ENCODE measurements at regions not wholly inside any gene's neighbourhood (a gene's known extent, or its start where the extent isn't known, plus 50 kb on each side); places are given as distances from the start of the nearest gene placed in this dataset.

DNA sequence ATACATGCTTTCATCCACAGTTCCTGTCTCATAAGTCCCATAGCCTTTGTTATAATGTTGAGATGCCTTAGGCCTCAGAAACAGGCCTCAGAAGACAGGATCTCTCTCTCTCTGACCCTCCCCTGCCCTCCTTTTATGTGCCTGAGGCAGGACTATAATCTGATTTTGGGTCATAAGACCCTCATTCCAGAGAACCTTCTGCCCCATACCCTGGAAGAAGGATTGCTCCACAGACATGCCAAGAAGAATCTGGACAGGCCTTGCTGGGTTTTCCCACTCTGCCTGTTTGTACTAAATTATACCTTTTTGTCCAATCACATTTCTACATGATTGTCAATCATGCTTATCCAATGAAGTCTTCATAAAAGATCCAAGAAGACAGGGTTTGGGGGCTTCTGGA lies 57.2 kb upstream of the MME start:
- FAIRE-seq = no peak
- H3K9me3 ChIP-seq (ENCODE audit: insufficient read depth, low read depth, low read length) = no peaks in the 10 kb centered on the region
- H3K36me3 ChIP-seq (ENCODE audit: insufficient read depth, low read length) = no peaks in the 10 kb centered on the region
- H3K27me3 ChIP-seq (ENCODE audit: insufficient read depth, low read length) = no peaks in the 10 kb centered on the region
- H3K4me3 Mint-ChIP-seq (ENCODE audit: unreplicated experiment) = no peak overlapping the region
- DNase-seq (ENCODE audit: low read depth) = no peak
- H3K27ac ChIP-seq (ENCODE audit: low read depth, low read length) = no peak overlapping the region
- H2AFZ ChIP-seq (ENCODE audit: low read depth, low read length) = no peak overlapping the region
- H3K79me2 ChIP-seq (ENCODE audit: insufficient read depth, low read length) = no peaks in the 10 kb centered on the region
- no peak overlapping the region for H3K27ac Mint-ChIP-seq (ENCODE audit: unreplicated experiment)
- H3K9me3 Mint-ChIP-seq (ENCODE audit: unreplicated experiment) = no peaks in the 10 kb centered on the region
- H4K20me1 ChIP-seq (ENCODE audit: insufficient read depth, low read length) = no peaks in the 10 kb centered on the region
- H3K4me1 ChIP-seq (ENCODE audit: insufficient read depth, low read length) = no peaks in the 10 kb centered on the region
- H3K4me2 ChIP-seq (ENCODE audit: low read length) = no peak overlapping the region
- H3K4me3 ChIP-seq (ENCODE audit: insufficient read depth, low read depth, low read length) = no peak overlapping the region
- H3K9ac ChIP-seq (ENCODE audit: low read length) = no peak overlapping the region
- no peaks in the 10 kb centered on the region for H3K27me3 Mint-ChIP-seq (ENCODE audit: low read depth, unreplicated experiment)
- peaks cover 15% of the 10 kb centered on the region for H3K4me1 Mint-ChIP-seq (ENCODE audit: low read depth, unreplicated experiment)
- no peak for TF ChIP-seq CTCF (IDR thresholded peaks at IDR 0.05; ENCODE audit: insufficient read depth, low read depth, low read length)
- TF ChIP-seq EZH2 (IDR thresholded peaks at IDR 0.05; ENCODE audit: insufficient read depth, low read length) = no peak
- no peaks in the 10 kb centered on the region for H3K36me3 Mint-ChIP-seq (ENCODE audit: low read depth, unreplicated experiment)

DNA sequence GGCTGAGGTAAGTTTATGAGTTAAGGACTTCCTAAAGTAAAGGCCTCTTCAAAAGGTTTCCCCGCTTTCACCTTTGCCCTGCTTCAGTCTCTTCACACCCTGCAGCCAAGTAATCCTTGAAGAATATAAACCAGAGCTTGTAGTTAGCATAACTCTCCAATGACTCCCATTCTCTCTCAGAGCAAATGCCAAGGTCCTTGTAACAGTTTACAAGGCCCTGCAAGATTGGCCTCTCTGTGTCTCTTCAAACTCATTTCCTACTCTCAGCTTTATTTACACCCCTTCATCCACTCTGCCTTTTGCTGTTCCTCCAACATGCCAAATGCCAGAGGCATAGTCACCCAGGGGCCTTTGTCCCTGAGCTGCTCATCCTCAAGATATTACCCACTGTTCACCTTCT lies 60.5 kb upstream of the MME start:
- no peak overlapping the region for H3K27ac Mint-ChIP-seq (ENCODE audit: unreplicated experiment)
- DNase-seq (ENCODE audit: low read depth) = no peak
- no peak overlapping the region for H3K4me3 ChIP-seq (ENCODE audit: insufficient read depth, low read depth, low read length)
- no peaks in the 10 kb centered on the region for H3K79me2 ChIP-seq (ENCODE audit: insufficient read depth, low read length)
- no peaks in the 10 kb centered on the region for H3K4me1 ChIP-seq (ENCODE audit: insufficient read depth, low read length)
- no peaks in the 10 kb centered on the region for H3K27me3 ChIP-seq (ENCODE audit: insufficient read depth, low read length)
- no peaks in the 10 kb centered on the region for H3K36me3 Mint-ChIP-seq (ENCODE audit: low read depth, unreplicated experiment)
- no peaks in the 10 kb centered on the region for H3K36me3 ChIP-seq (ENCODE audit: insufficient read depth, low read length)
- H3K9me3 ChIP-seq (ENCODE audit: insufficient read depth, low read depth, low read length) = no peaks in the 10 kb centered on the region
- no peak for FAIRE-seq
- H2AFZ ChIP-seq (ENCODE audit: low read depth, low read length) = no peak overlapping the region
- TF ChIP-seq CTCF (IDR thresholded peaks at IDR 0.05; ENCODE audit: insufficient read depth, low read depth, low read length) (no peak), EZH2 (IDR thresholded peaks at IDR 0.05; ENCODE audit: insufficient read depth, low read length) (no peak)
- H3K4me2 ChIP-seq (ENCODE audit: low read length) = no peak overlapping the region
- no peaks in the 10 kb centered on the region for H3K27me3 Mint-ChIP-seq (ENCODE audit: low read depth, unreplicated experiment)
- no peaks in the 10 kb centered on the region for H4K20me1 ChIP-seq (ENCODE audit: insufficient read depth, low read length)
- peaks cover 20% of the 10 kb centered on the region for H3K4me1 Mint-ChIP-seq (ENCODE audit: low read depth, unreplicated experiment)
- H3K4me3 Mint-ChIP-seq (ENCODE audit: unreplicated experiment) = peak overlapping the region; percentile 17
- H3K9ac ChIP-seq (ENCODE audit: low read length) = no peak overlapping the region
- H3K27ac ChIP-seq (ENCODE audit: low read depth, low read length) = no peak overlapping the region
- H3K9me3 Mint-ChIP-seq (ENCODE audit: unreplicated experiment) = no peaks in the 10 kb centered on the region

DNA sequence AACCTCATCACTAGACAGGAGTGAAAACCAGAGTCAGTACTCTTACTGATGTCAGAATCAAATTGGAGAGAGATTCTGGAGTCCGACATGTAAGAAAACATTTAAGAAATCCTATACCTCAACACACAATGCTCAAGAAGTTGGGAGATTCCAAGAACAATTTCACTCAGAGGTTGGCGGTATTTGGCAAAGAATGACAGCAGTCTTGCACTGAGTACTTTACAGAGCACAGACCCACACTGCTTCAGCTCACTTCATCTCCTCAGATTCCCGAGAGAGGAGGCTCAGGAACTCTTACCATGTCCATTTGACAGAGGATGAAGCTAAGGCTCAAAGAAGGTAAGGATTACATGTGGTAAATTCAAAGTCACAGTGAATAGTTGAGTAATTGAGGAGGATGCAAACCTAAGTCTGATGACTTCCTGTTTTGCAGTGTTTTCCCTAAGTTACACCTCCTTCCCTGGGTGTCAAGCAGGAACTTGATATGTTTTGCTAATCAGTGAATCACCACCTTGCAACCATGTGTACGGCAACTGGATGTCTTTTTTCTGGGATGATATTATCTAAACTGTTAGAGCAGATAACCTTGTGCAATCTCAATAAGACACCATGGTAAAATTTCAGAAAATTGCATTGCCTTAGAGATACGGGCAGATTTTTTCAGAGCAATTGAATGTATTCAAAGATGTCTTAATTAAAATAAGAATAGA lies 61.3 kb upstream of the MME start:
- Histone ChIP-seq H3K36me3 (ENCODE audit: insufficient read depth, low read length) (no peaks in the 10 kb centered on the region), H3K9ac (ENCODE audit: low read length) (no peak overlapping the region), H3K4me1 (ENCODE audit: insufficient read depth, low read length) (no peaks in the 10 kb centered on the region), H3K4me3 (ENCODE audit: insufficient read depth, low read depth, low read length) (no peak overlapping the region), H3K27me3 (ENCODE audit: insufficient read depth, low read length) (no peaks in the 10 kb centered on the region), H4K20me1 (ENCODE audit: insufficient read depth, low read length) (no peaks in the 10 kb centered on the region), H3K4me2 (ENCODE audit: low read length) (no peak overlapping the region), H3K79me2 (ENCODE audit: insufficient read depth, low read length) (no peaks in the 10 kb centered on the region), H2AFZ (ENCODE audit: low read depth, low read length) (no peak overlapping the region), H3K27ac (ENCODE audit: low read depth, low read length) (no peak overlapping the region), H3K9me3 (ENCODE audit: insufficient read depth, low read depth, low read length) (no peaks in the 10 kb centered on the region)
- Mint-ChIP-seq H3K4me3 (ENCODE audit: unreplicated experiment) (no peak overlapping the region), H3K27me3 (ENCODE audit: low read depth, unreplicated experiment) (no peaks in the 10 kb centered on the region), H3K36me3 (ENCODE audit: low read depth, unreplicated experiment) (no peaks in the 10 kb centered on the region), H3K4me1 (ENCODE audit: low read depth, unreplicated experiment) (peaks cover 15% of the 10 kb centered on the region), H3K9me3 (ENCODE audit: unreplicated experiment) (no peaks in the 10 kb centered on the region), H3K27ac (ENCODE audit: unreplicated experiment) (no peak overlapping the region)
- no peak for DNase-seq (ENCODE audit: low read depth)
- FAIRE-seq = no peak
- TF ChIP-seq EZH2 (IDR thresholded peaks at IDR 0.05; ENCODE audit: insufficient read depth, low read length) (no peak), CTCF (IDR thresholded peaks at IDR 0.05; ENCODE audit: insufficient read depth, low read depth, low read length) (no peak)

All from astrocyte (in vitro differentiated cells and primary cell).